Neuronal stem cell (in vitro differentiated cells): ENCODE measurements at regions not wholly inside any gene's neighbourhood (a gene's known extent, or its start where the extent isn't known, plus 50 kb on each side); places are given as distances from the start of the nearest gene placed in this dataset.

ENCODE experiments used
- DNase-seq: peaks from one replicate; pipeline ENCODE4 v3.0.0-alpha.2; 2013; ENCODE audit warnings: low spot score
- H2AFZ ChIP-seq: one replicate; pipeline ENCODE4 v1.6.1; 2013; ENCODE audit warnings: mild to moderate bottlenecking, low read length, inconsistent platforms
- H2AK5ac ChIP-seq: 2 replicates; pipeline ENCODE4 v1.6.1; 2013; ENCODE audit warnings: low read depth, mild to moderate bottlenecking, inconsistent platforms, low read length, moderate library complexity, mixed read lengths
- H2BK120ac ChIP-seq: 2 replicates; pipeline ENCODE4 v1.6.1; 2013; ENCODE audit warnings: low read depth, mild to moderate bottlenecking, inconsistent platforms, low read length, moderate library complexity, mixed read lengths
- H2BK12ac ChIP-seq: one replicate; pipeline ENCODE4 v1.6.1; 2013; ENCODE audit warnings: low read length, inconsistent platforms
- H2BK15ac ChIP-seq: 2 replicates; pipeline ENCODE4 v1.6.1; 2013; ENCODE audit warnings: mild to moderate bottlenecking, low read length, inconsistent platforms, mixed read lengths
- H2BK5ac ChIP-seq: one replicate; pipeline ENCODE4 v1.6.1; 2013; ENCODE audit warnings: inconsistent platforms, mild to moderate bottlenecking, low read length, moderate library complexity
- H3K14ac ChIP-seq: one replicate; pipeline ENCODE4 v1.6.1; 2013; ENCODE audit warnings: low read length, inconsistent platforms
- H3K18ac ChIP-seq: 2 replicates; pipeline ENCODE4 v1.6.1; 2013; ENCODE audit warnings: low read length, inconsistent platforms
- H3K23ac ChIP-seq: 2 replicates; pipeline ENCODE4 v1.6.1; 2013; ENCODE audit warnings: low read depth, mild to moderate bottlenecking, mixed read lengths, low read length, inconsistent platforms; ENCODE audit not compliant: poor library complexity
- H3K27ac ChIP-seq: replicated peaks from 3 replicates; pipeline ENCODE4 v1.5.1; 2013; ENCODE audit warnings: low read length, inconsistent platforms
- H3K27me3 ChIP-seq, 3 experiments: 2 replicates each; pipeline ENCODE4 v1.6.1; 2013; ENCODE audit warnings: low read length in 3 of 3, mild to moderate bottlenecking in 2 of 3, inconsistent platforms in 1 of 3, low read depth in 1 of 3, mixed read lengths in 1 of 3, moderate library complexity in 1 of 3; ENCODE audit not compliant: control insufficient read depth in 3 of 3, insufficient read depth in 3 of 3
- H3K36me3 ChIP-seq, 2 donors: replicated peaks in 1 of 2; 2 replicates each; pipeline ENCODE4 v1.6.1; 2013; ENCODE audit warnings: low read length in 2 of 2; ENCODE audit not compliant: control insufficient read depth in 2 of 2, insufficient read depth in 2 of 2
- H3K4ac ChIP-seq: 2 replicates; pipeline ENCODE4 v1.6.1; 2013; ENCODE audit warnings: inconsistent platforms, mild to moderate bottlenecking, low read length, moderate library complexity
- H3K4me1 ChIP-seq, 2 donors: 1 replicate in 1 of 2; 2 replicates in 1 of 2; pipeline ENCODE4 v1.6.1; 2013; ENCODE audit warnings: low read length in 2 of 2, low read depth in 1 of 2; ENCODE audit not compliant: control insufficient read depth in 2 of 2, insufficient read depth in 1 of 2
- H3K4me2 ChIP-seq: one replicate; pipeline ENCODE4 v1.6.1; 2013; ENCODE audit warnings: mild to moderate bottlenecking, low read length, inconsistent platforms; ENCODE audit not compliant: insufficient read depth, poor library complexity, severe bottlenecking
- H3K4me3 ChIP-seq, 2 donors: 2 replicates each; pipeline ENCODE4 v1.5.1; 2013; ENCODE audit warnings: low read length in 2 of 2, mild to moderate bottlenecking in 2 of 2, inconsistent platforms in 1 of 2, moderate library complexity in 1 of 2
- H3K79me1 ChIP-seq: one replicate; pipeline ENCODE4 v1.6.1; 2013; ENCODE audit warnings: low read depth, mild to moderate bottlenecking, inconsistent platforms, low read length, moderate library complexity
- H3K9ac ChIP-seq: one replicate; pipeline ENCODE4 v1.6.1; 2013; ENCODE audit warnings: mild to moderate bottlenecking, low read depth, low read length, inconsistent platforms; ENCODE audit not compliant: poor library complexity
- H3K9me3 ChIP-seq, 2 donors: replicated peaks in 1 of 2; 2 replicates each; pipeline versions ENCODE3 to v1.6.1; 2013; ENCODE audit warnings: low read length in 2 of 2, mild to moderate bottlenecking in 2 of 2, inconsistent platforms in 1 of 2, low read depth in 1 of 2, mixed read lengths in 1 of 2, moderate library complexity in 1 of 2; ENCODE audit not compliant: control insufficient read depth in 2 of 2, insufficient read depth in 1 of 2
- H4K8ac ChIP-seq: one replicate; pipeline ENCODE4 v1.6.1; 2013; ENCODE audit warnings: low read depth, mild to moderate bottlenecking, inconsistent platforms, low read length, moderate library complexity
- H4K91ac ChIP-seq: one replicate; pipeline ENCODE4 v1.6.1; 2013; ENCODE audit warnings: low read length, low read depth, mild to moderate bottlenecking, inconsistent platforms; ENCODE audit not compliant: poor library complexity
- WGBS, 2 donors: extraction: QIAGEN DNeasy Blood & Tissue Kit; methylation state at CpG; one replicate each; pipeline ENCODE4 v1.1.7; 2013; ENCODE audit warnings: missing lambda C conversion rate in 2 of 2, mixed read lengths in 1 of 2; ENCODE audit not compliant: insufficient read length in 2 of 2, insufficient replicate concordance in 1 of 2; ENCODE audit errors: extremely low coverage in 2 of 2; 5-methylcytosine and 5-hydroxymethylcytosine counted together

GRCh38 chr2:196372276-196372809 is 201.0 kb upstream of the STK17B start:
- Histone ChIP-seq H3K18ac (no peak overlapping the region), H3K9me3 (peaks cover 2 to 9% of the 10 kb centered on the region in 2 donors), H3K9ac (no peak overlapping the region), H3K4me2 (no peak overlapping the region), H4K8ac (no peak overlapping the region), H3K79me1 (no peaks in the 10 kb centered on the region), H3K27me3 (no peaks in the 10 kb centered on the region), H2BK15ac (no peak overlapping the region), H4K91ac (no peak overlapping the region), H2AK5ac (no peak overlapping the region), H2BK12ac (no peak overlapping the region), H3K14ac (no peak overlapping the region), H2BK120ac (no peak overlapping the region), H3K23ac (no peak overlapping the region), H3K4ac (no peak overlapping the region), H2BK5ac (no peak overlapping the region), H3K4me1 (no peaks in the 10 kb centered on the region), H3K4me3 (no peak overlapping the region), H2AFZ (no peak overlapping the region), H3K36me3 (no peaks in the 10 kb centered on the region), H3K27ac (no peak overlapping the region)
- DNase-seq: no peak
- no CpG with 5 or more reads among the region's 3 CpGs for WGBS, 2 donors

GRCh38 chr2:196372811-196373664 is 201.7 kb upstream of the STK17B start:
- Histone ChIP-seq H2AK5ac (no peak overlapping the region), H3K4me3 (no peak overlapping the region), H3K36me3 (no peaks in the 10 kb centered on the region), H2BK12ac (no peak overlapping the region), H3K9ac (no peak overlapping the region), H4K8ac (no peak overlapping the region), H2BK120ac (no peak overlapping the region), H3K27ac (no peak overlapping the region), H3K4me2 (no peak overlapping the region), H4K91ac (no peak overlapping the region), H3K18ac (no peak overlapping the region), H3K23ac (no peak overlapping the region), H3K4me1 (no peaks in the 10 kb centered on the region), H3K27me3 (no peaks in the 10 kb centered on the region), H3K79me1 (no peaks in the 10 kb centered on the region), H2AFZ (no peak overlapping the region), H2BK15ac (no peak overlapping the region), H3K4ac (no peak overlapping the region), H3K14ac (no peak overlapping the region), H2BK5ac (no peak overlapping the region), H3K9me3 (peaks cover 2 to 9% of the 10 kb centered on the region in 2 donors)
- no CpG with 5 or more reads among the region's 6 CpGs for WGBS, 2 donors
- no peak for DNase-seq

GRCh38 chr2:196376984-196377877 is 205.9 kb upstream of the STK17B start:
- no peaks in the 10 kb centered on the region for H3K27me3 ChIP-seq
- H3K9ac ChIP-seq: no peak overlapping the region
- H2BK12ac ChIP-seq: no peak overlapping the region
- H3K4me3 ChIP-seq: no peak overlapping the region
- no peak overlapping the region for H3K27ac ChIP-seq
- no peak overlapping the region for H3K18ac ChIP-seq
- H4K8ac ChIP-seq: no peak overlapping the region
- H3K23ac ChIP-seq: no peak overlapping the region
- WGBS, 2 donors: no CpG with 5 or more reads among the region's 8 CpGs
- H3K14ac ChIP-seq: no peak overlapping the region
- H2BK15ac ChIP-seq: no peak overlapping the region
- no peak overlapping the region for H2BK5ac ChIP-seq
- no peak overlapping the region for H3K4me2 ChIP-seq
- H3K4ac ChIP-seq: no peak overlapping the region
- H3K79me1 ChIP-seq: no peaks in the 10 kb centered on the region
- no peak overlapping the region for H4K91ac ChIP-seq
- no peaks in the 10 kb centered on the region for H3K4me1 ChIP-seq
- no peak overlapping the region for H2BK120ac ChIP-seq
- DNase-seq: no peak
- no peaks in the 10 kb centered on the region for H3K9me3 ChIP-seq
- no peak overlapping the region for H2AK5ac ChIP-seq
- H3K36me3 ChIP-seq: no peaks in the 10 kb centered on the region
- H2AFZ ChIP-seq: no peak overlapping the region

GRCh38 chr2:196379600-196379999 is 208.2 kb upstream of the STK17B start:
- H3K18ac ChIP-seq: no peak overlapping the region
- no peaks in the 10 kb centered on the region for H3K4me1 ChIP-seq
- H3K4ac ChIP-seq: no peak overlapping the region
- no peak overlapping the region for H2AFZ ChIP-seq
- no peak overlapping the region for H2BK12ac ChIP-seq
- no peak overlapping the region for H4K91ac ChIP-seq
- no peak overlapping the region for H3K9ac ChIP-seq
- DNase-seq: no peak
- H3K4me3 ChIP-seq: no peak overlapping the region
- H2BK5ac ChIP-seq: no peak overlapping the region
- no peak overlapping the region for H3K4me2 ChIP-seq
- WGBS, 2 donors: no CpG with 5 or more reads among the region's 3 CpGs
- no peaks in the 10 kb centered on the region for H3K36me3 ChIP-seq
- no peak overlapping the region for H2AK5ac ChIP-seq
- no peak overlapping the region for H2BK15ac ChIP-seq
- no peak overlapping the region for H4K8ac ChIP-seq
- H2BK120ac ChIP-seq: no peak overlapping the region
- no peak overlapping the region for H3K27ac ChIP-seq
- H3K23ac ChIP-seq: no peak overlapping the region
- H3K9me3 ChIP-seq: no peaks in the 10 kb centered on the region
- H3K27me3 ChIP-seq: no peaks in the 10 kb centered on the region
- H3K14ac ChIP-seq: no peak overlapping the region
- no peaks in the 10 kb centered on the region for H3K79me1 ChIP-seq
